GM19467 (cell line): ENCODE measurements at regions not wholly inside any gene's neighbourhood (a gene's known extent, or its start where the extent isn't known, plus 50 kb on each side); places are given as distances from the start of the nearest gene placed in this dataset.
A peak's percentile ranks its signal among the peaks of the same experiment; 100 is the strongest.
"Not testable (repeated sequence)": the region's sequence is repeated elsewhere in the genome, so short reads cannot be mapped to it uniquely, and the experiment has no call there.

ENCODE experiments used
- ATAC-seq: cut with Tn5 transposase; IDR thresholded peaks from one replicate; pipeline ENCODE4 v1.9.1; 2021; ENCODE audit warnings: mild to moderate bottlenecking, moderate library complexity; ENCODE audit not compliant: unreplicated experiment

- no peak for ATAC-seq
Measured at GRCh38 chr12:40431169-40431568, 206.4 kb downstream of the LRRK2 start.

GRCh38 chr12:40435251-40435650 lies 210.5 kb downstream of the LRRK2 start:
- no peak for ATAC-seq

- no peak for ATAC-seq
Measured at GRCh38 chr12:40435951-40436350, 211.2 kb downstream of the LRRK2 start.

- ATAC-seq, result no peak
Measured at GRCh38 chr12:40436564-40436963, 211.8 kb downstream of the LRRK2 start.

GRCh38 chr12:40439771-40440492 lies 215.1 kb downstream of the LRRK2 start:
- no peak for ATAC-seq

- no peak for ATAC-seq
Measured at GRCh38 chr12:40444174-40444573, 219.4 kb downstream of the LRRK2 start.

- ATAC-seq, result no peak
Measured at GRCh38 chr12:40446385-40446784, 221.6 kb downstream of the LRRK2 start.

GRCh38 chr12:40448523-40448922 lies 223.7 kb downstream of the LRRK2 start:
- ATAC-seq, result not testable (repeated sequence)

GRCh38 chr12:40451661-40452060 lies 226.9 kb downstream of the LRRK2 start:
- ATAC-seq, result no peak

GRCh38 chr12:40464121-40464520 lies 228.1 kb upstream of the CNTN1 start:
- ATAC-seq, result no peak

- ATAC-seq, result no peak
Measured at GRCh38 chr12:40469736-40470135, 222.5 kb upstream of the CNTN1 start.

GRCh38 chr12:40473962-40474361 lies 218.3 kb upstream of the CNTN1 start:
- ATAC-seq, result no peak

- no peak for ATAC-seq
Measured at GRCh38 chr12:40474630-40475029, 217.6 kb upstream of the CNTN1 start.

- no peak for ATAC-seq
Measured at GRCh38 chr12:40499856-40500255, 192.4 kb upstream of the CNTN1 start.

- no peak for ATAC-seq
Measured at GRCh38 chr12:40502322-40502721, 189.9 kb upstream of the CNTN1 start.

GRCh38 chr12:40505327-40505726 lies 186.9 kb upstream of the CNTN1 start:
- no peak for ATAC-seq

- ATAC-seq, result no peak
Measured at GRCh38 chr12:40508421-40508820, 183.8 kb upstream of the CNTN1 start.

GRCh38 chr12:40511341-40511740 lies 180.9 kb upstream of the CNTN1 start:
- no peak for ATAC-seq

- ATAC-seq, result peak; percentile 57
Measured at GRCh38 chr12:40515041-40515816, 177.0 kb upstream of the CNTN1 start.

GRCh38 chr12:40522837-40523236 lies 169.4 kb upstream of the CNTN1 start:
- ATAC-seq, result no peak

GRCh38 chr12:40525054-40525453 lies 167.2 kb upstream of the CNTN1 start:
- ATAC-seq, result no peak

- no peak for ATAC-seq
Measured at GRCh38 chr12:40534828-40535227, 157.4 kb upstream of the CNTN1 start.
